T-helper 17 cell (primary cell): ENCODE measurements at regions not wholly inside any gene's neighbourhood (a gene's known extent, or its start where the extent isn't known, plus 50 kb on each side); places are given as distances from the start of the nearest gene placed in this dataset.
"Not testable (repeated sequence)": the region's sequence is repeated elsewhere in the genome, so short reads cannot be mapped to it uniquely, and the experiment has no call there.

Source experiments
- ATAC-seq: fragments of 150-1000 bp; cut with Tn5 transposase; 2 replicates; pipeline ENCODE4 v1.10.0; 2021; ENCODE audit warnings: mild to moderate bottlenecking, moderate library complexity
- DNase-seq, 3 donors: peaks; one replicate each; pipeline versions ENCODE4 v3.0.0 to v3.0.0-alpha.2; 2020 to 2021
- H3K9me3 ChIP-seq: one replicate; pipeline ENCODE4 v1.7.0; 2013; ENCODE audit warnings: low read length, mild to moderate bottlenecking; ENCODE audit not compliant: control insufficient read depth, poor library complexity, severe bottlenecking
- H3K27ac Mint-ChIP-seq: one replicate; pipeline ENCODE4 v1.8.0; 2022; ENCODE audit warnings: mild to moderate bottlenecking, moderate library complexity, mixed read lengths
- H3K27me3 Mint-ChIP-seq: one replicate; pipeline ENCODE4 v1.8.0; 2022; ENCODE audit warnings: mixed read lengths
- H3K36me3 Mint-ChIP-seq: one replicate; pipeline ENCODE4 v1.8.0; 2022; ENCODE audit warnings: low read depth, mixed read lengths
- H3K4me1 Mint-ChIP-seq: one replicate; pipeline ENCODE4 v1.8.0; 2022; ENCODE audit warnings: mild to moderate bottlenecking, mixed read lengths
- H3K4me3 Mint-ChIP-seq: one replicate; pipeline ENCODE4 v1.8.0; 2022; ENCODE audit warnings: mild to moderate bottlenecking, moderate library complexity, mixed read lengths

GRCh38 chr12:126937431-126937830 lies 1329.5 kb upstream of the TMEM132C start:
- no peaks in the 10 kb centered on the region for H3K4me1 Mint-ChIP-seq
- no peaks in the 10 kb centered on the region for H3K36me3 Mint-ChIP-seq

GRCh38 chr12:126944684-126945083 lies 1322.3 kb upstream of the TMEM132C start:
- ATAC-seq (no peak), DNase-seq (no peak)
- no peaks in the 10 kb centered on the region for H3K36me3 Mint-ChIP-seq
- H3K27me3 Mint-ChIP-seq: no peaks in the 10 kb centered on the region
- no peak overlapping the region for H3K4me3 Mint-ChIP-seq
- no peaks in the 10 kb centered on the region for H3K4me1 Mint-ChIP-seq
- no peaks in the 10 kb centered on the region for H3K9me3 ChIP-seq
- no peak overlapping the region for H3K27ac Mint-ChIP-seq

More at GRCh38 chr12:126937431-126937830, 1329.5 kb upstream of the TMEM132C start:
- DNase-seq (no peak), ATAC-seq (no peak)
- H3K9me3 ChIP-seq: no peaks in the 10 kb centered on the region
- Mint-ChIP-seq H3K27me3 (peaks cover 15% of the 10 kb centered on the region), H3K27ac (no peak overlapping the region), H3K4me3 (no peak overlapping the region)

GRCh38 chr12:126946958-126947357 lies 1320.0 kb upstream of the TMEM132C start:
- not testable (repeated sequence) for H3K4me1 Mint-ChIP-seq, ATAC-seq, H3K27ac Mint-ChIP-seq, H3K36me3 Mint-ChIP-seq, H3K27me3 Mint-ChIP-seq, H3K9me3 ChIP-seq, H3K4me3 Mint-ChIP-seq, DNase-seq

- H3K27me3 Mint-ChIP-seq: peaks cover 5% of the 10 kb centered on the region
- H3K9me3 ChIP-seq: no peaks in the 10 kb centered on the region
- ATAC-seq (no peak), DNase-seq (no peak)
- no peaks in the 10 kb centered on the region for H3K4me1 Mint-ChIP-seq
- no peak overlapping the region for H3K27ac Mint-ChIP-seq
- H3K36me3 Mint-ChIP-seq: no peaks in the 10 kb centered on the region
- H3K4me3 Mint-ChIP-seq: no peak overlapping the region
These were observed 1317.4 kb upstream of the TMEM132C start for GRCh38 chr12:126949558-126949957.

- no peaks in the 10 kb centered on the region for H3K9me3 ChIP-seq
- H3K27ac Mint-ChIP-seq: no peak overlapping the region
- H3K27me3 Mint-ChIP-seq: peaks cover 5% of the 10 kb centered on the region
- no peaks in the 10 kb centered on the region for H3K36me3 Mint-ChIP-seq
- no peaks in the 10 kb centered on the region for H3K4me1 Mint-ChIP-seq
- H3K4me3 Mint-ChIP-seq: no peak overlapping the region
- DNase-seq (no peak), ATAC-seq (no peak)
These were observed 1316.7 kb upstream of the TMEM132C start for GRCh38 chr12:126950266-126950665.

GRCh38 chr12:126952096-126953007 lies 1314.6 kb upstream of the TMEM132C start:
- Mint-ChIP-seq H3K4me1 (no peaks in the 10 kb centered on the region), H3K4me3 (no peak overlapping the region)

GRCh38 chr12:126953365-126953889 lies 1313.5 kb upstream of the TMEM132C start:
- no peaks in the 10 kb centered on the region for H3K36me3 Mint-ChIP-seq
- H3K27me3 Mint-ChIP-seq: peaks cover 5% of the 10 kb centered on the region
- no peak for ATAC-seq
- H3K4me3 Mint-ChIP-seq: no peak overlapping the region
- H3K27ac Mint-ChIP-seq: no peak overlapping the region
- H3K4me1 Mint-ChIP-seq: no peaks in the 10 kb centered on the region
- no peaks in the 10 kb centered on the region for H3K9me3 ChIP-seq
- DNase-seq: no peak

More at GRCh38 chr12:126952096-126953007, 1314.6 kb upstream of the TMEM132C start:
- Mint-ChIP-seq H3K36me3 (no peaks in the 10 kb centered on the region), H3K27me3 (peaks cover 5% of the 10 kb centered on the region), H3K27ac (no peak overlapping the region)
- DNase-seq (no peak), ATAC-seq (no peak)
- no peaks in the 10 kb centered on the region for H3K9me3 ChIP-seq

- H3K4me3 Mint-ChIP-seq: no peak overlapping the region
- H3K27me3 Mint-ChIP-seq: peaks cover 5% of the 10 kb centered on the region
These were observed 1306.7 kb upstream of the TMEM132C start for GRCh38 chr12:126960221-126960620.

GRCh38 chr12:126960709-126961108 lies 1306.3 kb upstream of the TMEM132C start:
- Mint-ChIP-seq H3K27me3 (peaks cover 5% of the 10 kb centered on the region), H3K4me1 (no peaks in the 10 kb centered on the region), H3K36me3 (no peaks in the 10 kb centered on the region), H3K4me3 (no peak overlapping the region), H3K27ac (no peak overlapping the region)
- H3K9me3 ChIP-seq: no peaks in the 10 kb centered on the region
- DNase-seq (no peak), ATAC-seq (no peak)

More at GRCh38 chr12:126960221-126960620, 1306.7 kb upstream of the TMEM132C start:
- Mint-ChIP-seq H3K36me3 (no peaks in the 10 kb centered on the region), H3K4me1 (no peaks in the 10 kb centered on the region), H3K27ac (no peak overlapping the region)
- no peak for DNase-seq
- H3K9me3 ChIP-seq: no peaks in the 10 kb centered on the region
- no peak for ATAC-seq

GRCh38 chr12:126963825-126964224 lies 1303.1 kb upstream of the TMEM132C start:
- DNase-seq (no peak), ATAC-seq (no peak)
- Mint-ChIP-seq H3K4me3 (no peak overlapping the region), H3K36me3 (no peaks in the 10 kb centered on the region), H3K4me1 (no peaks in the 10 kb centered on the region), H3K27ac (no peak overlapping the region), H3K27me3 (peaks cover 5% of the 10 kb centered on the region)
- no peaks in the 10 kb centered on the region for H3K9me3 ChIP-seq

- DNase-seq (no peak), ATAC-seq (no peak)
- Mint-ChIP-seq H3K27me3 (peaks cover 5% of the 10 kb centered on the region), H3K36me3 (no peaks in the 10 kb centered on the region), H3K27ac (no peak overlapping the region), H3K4me1 (no peaks in the 10 kb centered on the region), H3K4me3 (no peak overlapping the region)
- no peaks in the 10 kb centered on the region for H3K9me3 ChIP-seq
These were observed 1300.5 kb upstream of the TMEM132C start for GRCh38 chr12:126966498-126966897.

GRCh38 chr12:126967152-126967551 lies 1299.8 kb upstream of the TMEM132C start:
- H3K27ac Mint-ChIP-seq: no peak overlapping the region
- H3K4me1 Mint-ChIP-seq: no peaks in the 10 kb centered on the region
- peaks cover 5% of the 10 kb centered on the region for H3K27me3 Mint-ChIP-seq
- no peak overlapping the region for H3K4me3 Mint-ChIP-seq
- H3K36me3 Mint-ChIP-seq: no peaks in the 10 kb centered on the region
- no peak for ATAC-seq
- DNase-seq: no peak
- H3K9me3 ChIP-seq: no peaks in the 10 kb centered on the region

- peaks cover 10% of the 10 kb centered on the region for H3K27me3 Mint-ChIP-seq
- no peaks in the 10 kb centered on the region for H3K9me3 ChIP-seq
- ATAC-seq (no peak), DNase-seq (no peak)
- no peaks in the 10 kb centered on the region for H3K36me3 Mint-ChIP-seq
- H3K4me1 Mint-ChIP-seq: no peaks in the 10 kb centered on the region
- no peak overlapping the region for H3K4me3 Mint-ChIP-seq
- H3K27ac Mint-ChIP-seq: no peak overlapping the region
These were observed 1292.2 kb upstream of the TMEM132C start for GRCh38 chr12:126974779-126975178.

- DNase-seq: no peak
- no peaks in the 10 kb centered on the region for H3K36me3 Mint-ChIP-seq
- no peaks in the 10 kb centered on the region for H3K4me1 Mint-ChIP-seq
- no peak overlapping the region for H3K4me3 Mint-ChIP-seq
- no peak overlapping the region for H3K27ac Mint-ChIP-seq
- ATAC-seq: no peak
- peaks cover 14% of the 10 kb centered on the region for H3K27me3 Mint-ChIP-seq
- H3K9me3 ChIP-seq: no peaks in the 10 kb centered on the region
These were observed 1290.4 kb upstream of the TMEM132C start for GRCh38 chr12:126976579-126976978.
